Stimulated activated effector memory CD8-positive, alpha-beta T cell treated with anti-CD3 and anti-CD28 coated beads, Interleukin-12 subunit alpha, Interleukin-12 subunit beta, amount 100 ng/mL, for 72 hours (primary cell): ENCODE measurements at regions not wholly inside any gene's neighbourhood (a gene's known extent, or its start where the extent isn't known, plus 50 kb on each side); places are given as distances from the start of the nearest gene placed in this dataset.
"Not testable (repeated sequence)": the region's sequence is repeated elsewhere in the genome, so short reads cannot be mapped to it uniquely, and the experiment has no call there.

Source experiments
- ATAC-seq: fragments of 150-1000 bp; cut with Tn5 transposase; 2 replicates; pipeline ENCODE4 v1.10.0; 2021
- DNase-seq, 2 donors: peaks; one replicate each; pipeline ENCODE4 v3.0.0; 2021 to 2022; ENCODE audit warnings: low spot score in 2 of 2
- H3K27ac Mint-ChIP-seq: one replicate; pipeline ENCODE4 v1.8.0; 2022; ENCODE audit warnings: mild to moderate bottlenecking, mixed read lengths
- H3K36me3 Mint-ChIP-seq: one replicate; pipeline ENCODE4 v1.8.0; 2022; ENCODE audit warnings: mild to moderate bottlenecking, mixed read lengths
- H3K4me1 Mint-ChIP-seq: one replicate; pipeline ENCODE4 v1.8.0; 2022; ENCODE audit warnings: mixed read lengths
- H3K4me3 Mint-ChIP-seq: one replicate; pipeline ENCODE4 v1.8.0; 2022; ENCODE audit warnings: mild to moderate bottlenecking, mixed read lengths
- H3K9me3 Mint-ChIP-seq: one replicate; pipeline ENCODE4 v1.8.0; 2022; ENCODE audit warnings: mixed read lengths

- H3K4me1 Mint-ChIP-seq, result no peaks in the 10 kb centered on the region
- DNase-seq, result no peak
These were observed 297.1 kb upstream of the USP9Y start for GRCh38 chrY:12403916-12404315.

GRCh38 chrY:12408236-12408635 is 292.8 kb upstream of the USP9Y start:
- Mint-ChIP-seq H3K4me3 (no peak overlapping the region), H3K9me3 (no peaks in the 10 kb centered on the region), H3K27ac (no peak overlapping the region), H3K36me3 (no peaks in the 10 kb centered on the region), H3K4me1 (peaks cover 11% of the 10 kb centered on the region)
- no peak for DNase-seq
- ATAC-seq, result no peak

More at GRCh38 chrY:12403916-12404315, 297.1 kb upstream of the USP9Y start:
- ATAC-seq, result no peak
- Mint-ChIP-seq H3K4me3 (no peak overlapping the region), H3K9me3 (no peaks in the 10 kb centered on the region), H3K27ac (no peak overlapping the region), H3K36me3 (no peaks in the 10 kb centered on the region)

DNA sequence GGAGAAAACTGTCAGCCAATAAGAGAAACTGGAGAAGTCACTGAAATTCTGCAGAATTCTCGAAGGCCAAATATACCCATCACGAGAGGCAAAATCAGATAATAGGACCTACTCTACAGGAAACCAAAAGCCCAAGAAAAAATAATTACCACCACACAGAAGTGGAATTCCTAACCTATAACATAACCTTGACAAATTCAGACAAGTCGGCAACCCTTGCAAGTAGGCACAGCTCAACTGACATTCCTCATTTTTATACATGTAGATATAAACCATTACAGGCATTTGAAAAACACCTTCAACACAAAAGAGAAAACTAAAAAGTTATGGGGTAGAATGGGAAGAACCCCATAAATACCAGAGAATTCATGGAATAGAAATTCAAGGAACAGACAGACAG is 290.3 kb upstream of the USP9Y start:
- no peak overlapping the region for H3K27ac Mint-ChIP-seq
- H3K36me3 Mint-ChIP-seq, result no peaks in the 10 kb centered on the region
- no peak for DNase-seq

GRCh38 chrY:12421072-12421787 is 279.8 kb upstream of the USP9Y start:
- H3K4me1 Mint-ChIP-seq, result no peaks in the 10 kb centered on the region
- peak overlapping the region; percentile 9 for H3K4me3 Mint-ChIP-seq
- DNase-seq, result no peak
- ATAC-seq, result no peak
- no peaks in the 10 kb centered on the region for H3K9me3 Mint-ChIP-seq
- no peaks in the 10 kb centered on the region for H3K36me3 Mint-ChIP-seq
- no peak overlapping the region for H3K27ac Mint-ChIP-seq

More for the DNA sequence above, 290.3 kb upstream of the USP9Y start:
- ATAC-seq, result no peak
- peaks cover 11% of the 10 kb centered on the region for H3K4me1 Mint-ChIP-seq
- no peaks in the 10 kb centered on the region for H3K9me3 Mint-ChIP-seq
- no peak overlapping the region for H3K4me3 Mint-ChIP-seq

GRCh38 chrY:12421788-12422124 is 279.3 kb upstream of the USP9Y start:
- Mint-ChIP-seq H3K36me3 (no peaks in the 10 kb centered on the region), H3K4me1 (no peaks in the 10 kb centered on the region), H3K27ac (no peak overlapping the region), H3K4me3 (peak overlapping the region; percentile 9), H3K9me3 (no peaks in the 10 kb centered on the region)
- ATAC-seq (no peak), DNase-seq (no peak)

DNA sequence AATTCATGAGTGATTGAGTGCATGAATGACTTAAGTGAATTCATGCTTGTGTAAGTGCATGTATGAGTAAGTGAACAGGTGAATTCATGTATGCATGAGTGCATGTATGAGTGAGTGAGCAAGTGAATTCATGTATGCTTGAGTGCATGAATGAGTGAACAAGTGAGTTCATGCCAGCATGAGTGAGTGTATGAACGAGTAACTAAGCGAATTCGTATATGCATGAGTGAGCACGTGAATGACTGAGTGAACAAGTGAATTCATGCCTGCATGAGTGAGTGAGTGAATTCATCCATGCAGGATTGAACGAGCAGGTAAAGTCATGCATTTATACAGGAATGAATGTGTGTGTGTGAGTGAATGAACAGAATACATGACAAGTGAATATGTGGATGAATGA is 278.5 kb upstream of the USP9Y start:
- Mint-ChIP-seq H3K4me1 (no peaks in the 10 kb centered on the region), H3K36me3 (no peaks in the 10 kb centered on the region), H3K9me3 (no peaks in the 10 kb centered on the region), H3K27ac (no peak overlapping the region), H3K4me3 (no peak overlapping the region)
- no peak for ATAC-seq
- DNase-seq, result no peak

- H3K9me3 Mint-ChIP-seq, result no peaks in the 10 kb centered on the region
- DNase-seq (no peak), ATAC-seq (no peak)
- H3K4me1 Mint-ChIP-seq, result no peaks in the 10 kb centered on the region
- H3K4me3 Mint-ChIP-seq, result no peak overlapping the region
- no peak overlapping the region for H3K27ac Mint-ChIP-seq
- no peaks in the 10 kb centered on the region for H3K36me3 Mint-ChIP-seq
These were observed 277.4 kb upstream of the USP9Y start for GRCh38 chrY:12423416-12424252.

GRCh38 chrY:12425506-12425905 is 275.5 kb upstream of the USP9Y start:
- no peaks in the 10 kb centered on the region for H3K36me3 Mint-ChIP-seq
- H3K4me3 Mint-ChIP-seq, result no peak overlapping the region
- H3K4me1 Mint-ChIP-seq, result no peaks in the 10 kb centered on the region
- DNase-seq (no peak), ATAC-seq (no peak)
- no peaks in the 10 kb centered on the region for H3K9me3 Mint-ChIP-seq
- H3K27ac Mint-ChIP-seq, result no peak overlapping the region

DNA sequence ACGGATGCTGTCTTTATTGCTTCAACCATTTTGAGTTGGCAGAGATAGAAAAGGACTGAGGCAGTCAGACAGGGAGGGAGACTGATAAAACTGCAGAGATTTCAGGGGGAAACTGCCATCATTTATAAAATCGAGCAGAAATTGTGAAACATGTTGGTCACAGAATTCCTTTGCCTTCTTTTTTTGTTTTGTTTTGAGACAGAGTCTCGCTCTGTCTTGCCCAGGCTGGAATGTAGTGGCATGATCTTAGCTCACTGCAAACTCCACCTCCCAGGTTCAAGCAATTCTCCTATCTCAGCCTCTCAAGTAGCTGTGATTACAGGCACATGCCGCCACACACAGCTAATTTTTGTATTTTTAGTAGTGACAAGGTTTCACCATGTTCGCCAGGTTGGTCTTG is 273.7 kb upstream of the USP9Y start:
- no peak overlapping the region for H3K27ac Mint-ChIP-seq
- DNase-seq (no peak), ATAC-seq (no peak)
- no peaks in the 10 kb centered on the region for H3K36me3 Mint-ChIP-seq
- H3K4me1 Mint-ChIP-seq, result no peaks in the 10 kb centered on the region
- H3K4me3 Mint-ChIP-seq, result no peak overlapping the region
- H3K9me3 Mint-ChIP-seq, result no peaks in the 10 kb centered on the region

DNA sequence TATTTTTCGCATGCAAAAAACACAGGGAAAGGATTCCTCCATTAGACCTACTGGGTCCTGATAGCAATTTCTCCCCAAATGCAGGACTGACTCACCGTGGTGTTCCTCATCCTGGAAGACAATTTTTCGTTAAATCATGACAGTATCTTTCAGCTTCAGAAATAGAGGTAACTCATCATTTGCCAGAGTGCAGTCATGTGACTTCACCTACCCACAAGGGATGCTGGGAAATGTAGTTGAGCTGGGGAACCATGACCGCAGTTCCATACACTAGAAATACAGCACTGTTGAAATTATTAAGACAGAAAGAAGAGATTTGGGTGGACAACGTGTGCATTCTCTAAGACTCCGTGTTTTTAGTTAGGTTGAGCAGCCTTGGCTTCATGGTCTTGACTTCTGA is 269.5 kb upstream of the USP9Y start:
- Mint-ChIP-seq H3K4me3 (no peak overlapping the region), H3K4me1 (no peaks in the 10 kb centered on the region), H3K36me3 (no peaks in the 10 kb centered on the region), H3K9me3 (no peaks in the 10 kb centered on the region), H3K27ac (no peak overlapping the region)
- ATAC-seq, result no peak
- DNase-seq, result no peak

- not testable (repeated sequence) for H3K27ac Mint-ChIP-seq, H3K4me1 Mint-ChIP-seq, H3K4me3 Mint-ChIP-seq, ATAC-seq, DNase-seq, H3K36me3 Mint-ChIP-seq, H3K9me3 Mint-ChIP-seq
These were observed 262.2 kb upstream of the USP9Y start for GRCh38 chrY:12438823-12439222.

- peaks cover 4% of the 10 kb centered on the region for H3K9me3 Mint-ChIP-seq
- no peaks in the 10 kb centered on the region for H3K36me3 Mint-ChIP-seq
- no peak overlapping the region for H3K4me3 Mint-ChIP-seq
- H3K27ac Mint-ChIP-seq, result no peak overlapping the region
- no peaks in the 10 kb centered on the region for H3K4me1 Mint-ChIP-seq
- ATAC-seq (no peak), DNase-seq (no peak)
These were observed 256.8 kb upstream of the USP9Y start for GRCh38 chrY:12444200-12444599.

DNA sequence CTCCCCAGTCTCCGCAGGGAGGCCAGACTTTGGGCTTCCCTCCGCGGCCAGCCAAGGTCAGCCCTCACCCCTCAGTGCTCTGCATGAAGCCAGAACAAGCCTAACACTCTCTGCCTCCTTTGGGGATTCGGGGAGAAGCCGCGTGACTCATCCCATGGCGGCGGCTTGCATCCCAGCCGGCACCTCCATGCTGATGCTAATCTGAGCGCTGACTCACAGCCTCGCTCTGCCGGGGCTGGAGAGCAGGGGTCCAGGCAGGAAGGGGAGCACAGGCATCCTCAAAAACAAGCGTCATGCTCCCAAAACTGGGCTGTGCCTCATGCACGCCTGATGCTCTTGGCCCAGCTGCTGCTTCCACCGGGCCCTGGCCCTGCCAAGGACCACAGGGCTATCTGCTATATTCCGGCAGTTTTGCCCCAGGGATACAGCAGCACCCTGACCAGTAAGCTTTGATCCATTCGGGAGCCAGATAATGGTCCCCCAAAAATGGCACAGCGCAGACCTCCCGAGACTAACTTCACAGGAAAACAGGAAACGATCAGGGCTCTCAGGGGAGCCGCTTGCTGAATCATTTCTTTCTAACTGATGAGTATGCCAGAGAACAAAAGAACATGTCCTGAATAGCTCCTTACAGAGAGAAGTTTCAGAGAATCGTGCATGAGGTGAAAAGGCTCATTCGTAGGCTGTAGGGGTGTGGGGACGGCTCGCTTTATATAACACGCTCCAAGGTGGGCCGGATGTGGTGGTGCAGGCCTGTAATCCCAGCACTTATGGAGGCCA is 254.4 kb upstream of the USP9Y start:
- not testable (repeated sequence) for H3K4me3 Mint-ChIP-seq

GRCh38 chrY:12448561-12448960 is 252.5 kb upstream of the USP9Y start:
- H3K4me3 Mint-ChIP-seq, H3K36me3 Mint-ChIP-seq, H3K4me1 Mint-ChIP-seq, H3K9me3 Mint-ChIP-seq, ATAC-seq, H3K27ac Mint-ChIP-seq, DNase-seq: not testable (repeated sequence)

More for the DNA sequence above, 254.4 kb upstream of the USP9Y start:
- not testable (repeated sequence) for H3K9me3 Mint-ChIP-seq, H3K36me3 Mint-ChIP-seq, ATAC-seq, DNase-seq, H3K4me1 Mint-ChIP-seq, H3K27ac Mint-ChIP-seq

DNA sequence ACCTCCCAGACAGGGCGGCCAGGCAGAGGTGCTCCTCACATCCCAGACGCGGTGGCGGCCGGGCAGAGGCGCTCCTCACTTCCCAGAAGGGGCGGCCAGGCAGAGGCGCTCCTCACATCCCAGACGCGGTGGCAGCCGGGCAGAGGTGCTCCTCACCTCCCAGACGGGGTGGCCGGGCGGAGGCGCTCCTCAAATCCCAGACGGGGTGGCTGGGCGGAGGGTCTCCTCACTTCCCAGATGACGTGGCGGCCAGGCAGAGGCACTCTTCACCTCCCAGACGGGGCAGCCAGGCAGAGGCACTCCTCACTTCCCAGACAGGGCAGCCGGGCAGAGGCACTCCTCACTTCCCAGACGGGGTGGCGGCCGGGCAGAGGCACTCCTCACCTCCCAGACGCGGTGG is 247.7 kb upstream of the USP9Y start:
- not testable (repeated sequence) for H3K4me1 Mint-ChIP-seq, DNase-seq, H3K9me3 Mint-ChIP-seq, H3K36me3 Mint-ChIP-seq, H3K27ac Mint-ChIP-seq, ATAC-seq, H3K4me3 Mint-ChIP-seq
